ENCODE measurements at regions not wholly inside any gene's neighbourhood (a gene's known extent, or its start where the extent isn't known, plus 50 kb on each side); places are given as distances from the start of the nearest gene placed in this dataset.

GRCh38 chr11:19587979-19588378, 124.7 kb upstream of the NAV2 start:
- no peak overlapping the region for H3K27ac ChIP-seq
- no peaks in the 10 kb centered on the region for H3K9me2 ChIP-seq (replicated peaks; ENCODE audit: insufficient read depth)
- H3K4me1 ChIP-seq (ENCODE audit: insufficient read depth) = no peaks in the 10 kb centered on the region
- H3K9me3 ChIP-seq (ENCODE audit: low read depth) = no peaks in the 10 kb centered on the region
- no peaks in the 10 kb centered on the region for H3K36me3 ChIP-seq (replicated peaks; ENCODE audit: insufficient read depth, low read depth)
- 81% methylated on average over 1 of the region's 1 CpG for WGBS (ENCODE audit: low lambda C conversion rate, missing lambda C conversion rate)
- no peak for DNase-seq (ENCODE audit: low spot score)
- no peaks in the 10 kb centered on the region for H3K79me2 ChIP-seq
- H4K20me1 ChIP-seq (ENCODE audit: insufficient read depth, poor library complexity, severe bottlenecking) = no peaks in the 10 kb centered on the region
- TF ChIP-seq CTCF (IDR thresholded peaks at IDR 0.05; ENCODE audit: poor library complexity) (no peak), EZH2phosphoT487 (IDR thresholded peaks at IDR 0.05; ENCODE audit: low read depth, severe bottlenecking, unreplicated experiment) (no peak), EZH2 (IDR thresholded peaks at IDR 0.05; ENCODE audit: borderline replicate concordance) (no peak)
- no peak overlapping the region for H3K4me3 ChIP-seq
- H3K4me2 ChIP-seq = no peak overlapping the region
- no peak overlapping the region for H2AFZ ChIP-seq
- H3K27me3 ChIP-seq = no peaks in the 10 kb centered on the region

- Histone ChIP-seq H3K9me2 (replicated peaks; ENCODE audit: insufficient read depth) (no peaks in the 10 kb centered on the region), H2AFZ (no peak overlapping the region), H3K4me3 (no peak overlapping the region), H4K20me1 (ENCODE audit: insufficient read depth, poor library complexity, severe bottlenecking) (no peaks in the 10 kb centered on the region), H3K79me2 (no peaks in the 10 kb centered on the region), H3K4me2 (no peak overlapping the region), H3K4me1 (ENCODE audit: insufficient read depth) (peaks cover 20% of the 10 kb centered on the region), H3K27ac (no peak overlapping the region), H3K27me3 (no peaks in the 10 kb centered on the region), H3K9me3 (ENCODE audit: low read depth) (no peaks in the 10 kb centered on the region), H3K36me3 (replicated peaks; ENCODE audit: insufficient read depth, low read depth) (no peaks in the 10 kb centered on the region)
- 86% methylated on average over 1 of the region's 1 CpG for WGBS (ENCODE audit: low lambda C conversion rate, missing lambda C conversion rate)
- no peak for DNase-seq (ENCODE audit: low spot score)
- TF ChIP-seq EZH2phosphoT487 (IDR thresholded peaks at IDR 0.05; ENCODE audit: low read depth, severe bottlenecking, unreplicated experiment) (no peak), CTCF (IDR thresholded peaks at IDR 0.05; ENCODE audit: poor library complexity) (no peak), EZH2 (IDR thresholded peaks at IDR 0.05; ENCODE audit: borderline replicate concordance) (no peak)
Observed at GRCh38 chr11:19580646-19581045, 132.0 kb upstream of the NAV2 start.

- H3K79me2 ChIP-seq = no peaks in the 10 kb centered on the region
- no peaks in the 10 kb centered on the region for H4K20me1 ChIP-seq (ENCODE audit: insufficient read depth, poor library complexity, severe bottlenecking)
- no peaks in the 10 kb centered on the region for H3K9me2 ChIP-seq (replicated peaks; ENCODE audit: insufficient read depth)
- H2AFZ ChIP-seq = no peak overlapping the region
- H3K9me3 ChIP-seq (ENCODE audit: low read depth) = no peaks in the 10 kb centered on the region
- no peak for DNase-seq (ENCODE audit: low spot score)
- peaks cover 20% of the 10 kb centered on the region for H3K4me1 ChIP-seq (ENCODE audit: insufficient read depth)
- WGBS (ENCODE audit: low lambda C conversion rate, missing lambda C conversion rate) = 93% methylated on average over 5 of the region's 5 CpGs
- no peak overlapping the region for H3K27ac ChIP-seq
- H3K4me2 ChIP-seq = no peak overlapping the region
- no peaks in the 10 kb centered on the region for H3K36me3 ChIP-seq (replicated peaks; ENCODE audit: insufficient read depth, low read depth)
- no peak overlapping the region for H3K4me3 ChIP-seq
- TF ChIP-seq EZH2phosphoT487 (IDR thresholded peaks at IDR 0.05; ENCODE audit: low read depth, severe bottlenecking, unreplicated experiment) (no peak), CTCF (IDR thresholded peaks at IDR 0.05; ENCODE audit: poor library complexity) (no peak), EZH2 (IDR thresholded peaks at IDR 0.05; ENCODE audit: borderline replicate concordance) (no peak)
- H3K27me3 ChIP-seq = no peaks in the 10 kb centered on the region
Observed at GRCh38 chr11:19579957-19580356, 132.7 kb upstream of the NAV2 start.

GRCh38 chr11:19578871-19579270, 133.8 kb upstream of the NAV2 start:
- no peaks in the 10 kb centered on the region for H4K20me1 ChIP-seq (ENCODE audit: insufficient read depth, poor library complexity, severe bottlenecking)
- no peak overlapping the region for H2AFZ ChIP-seq
- no peaks in the 10 kb centered on the region for H3K79me2 ChIP-seq
- H3K9me2 ChIP-seq (replicated peaks; ENCODE audit: insufficient read depth) = no peaks in the 10 kb centered on the region
- H3K27me3 ChIP-seq = no peaks in the 10 kb centered on the region
- no peak overlapping the region for H3K27ac ChIP-seq
- no peak overlapping the region for H3K4me2 ChIP-seq
- no peak overlapping the region for H3K4me3 ChIP-seq
- no peak for DNase-seq (ENCODE audit: low spot score)
- WGBS (ENCODE audit: low lambda C conversion rate, missing lambda C conversion rate) = 82% methylated on average over 2 of the region's 2 CpGs
- TF ChIP-seq CTCF (IDR thresholded peaks at IDR 0.05; ENCODE audit: poor library complexity) = no peak
- no peak for TF ChIP-seq EZH2 (IDR thresholded peaks at IDR 0.05; ENCODE audit: borderline replicate concordance)
- no peak for TF ChIP-seq EZH2phosphoT487 (IDR thresholded peaks at IDR 0.05; ENCODE audit: low read depth, severe bottlenecking, unreplicated experiment)
- H3K36me3 ChIP-seq (replicated peaks; ENCODE audit: insufficient read depth, low read depth) = no peaks in the 10 kb centered on the region
- no peaks in the 10 kb centered on the region for H3K9me3 ChIP-seq (ENCODE audit: low read depth)
- peaks cover 20% of the 10 kb centered on the region for H3K4me1 ChIP-seq (ENCODE audit: insufficient read depth)
